NCI-H146 treated with DMSO at 0.1 percent for 48 hours (cell line): ENCODE measurements at regions not wholly inside any gene's neighbourhood (a gene's known extent, or its start where the extent isn't known, plus 50 kb on each side); places are given as distances from the start of the nearest gene placed in this dataset.
A peak's percentile ranks its signal among the peaks of the same experiment; 100 is the strongest.

Experiments
- DNase-seq: peaks from one replicate; lab custom pipeline; 2025; ENCODE audit not compliant: unreplicated experiment; lab: John Stamatoyannopoulos, UW

DNA sequence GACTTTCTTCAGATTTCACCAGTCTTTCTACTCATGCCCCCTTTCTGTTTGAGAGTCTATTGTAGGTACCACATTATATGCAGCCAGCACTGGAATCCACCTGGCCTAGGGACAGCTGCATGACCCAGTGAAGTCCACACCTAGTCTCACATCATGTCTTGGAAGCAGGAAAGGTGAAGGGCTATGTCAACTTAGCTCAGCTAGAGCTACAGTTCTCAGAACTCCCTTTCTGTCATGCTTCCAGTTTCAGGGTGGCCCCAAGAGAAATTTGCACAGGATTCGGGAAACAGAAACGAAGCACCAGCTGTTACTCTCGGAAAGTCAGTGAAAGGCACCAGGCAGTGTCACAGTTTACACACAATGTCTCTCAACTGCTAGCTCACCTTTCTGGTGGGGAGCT, 51.6 kb upstream of the NLRP1 start:
- no peak for DNase-seq

DNA sequence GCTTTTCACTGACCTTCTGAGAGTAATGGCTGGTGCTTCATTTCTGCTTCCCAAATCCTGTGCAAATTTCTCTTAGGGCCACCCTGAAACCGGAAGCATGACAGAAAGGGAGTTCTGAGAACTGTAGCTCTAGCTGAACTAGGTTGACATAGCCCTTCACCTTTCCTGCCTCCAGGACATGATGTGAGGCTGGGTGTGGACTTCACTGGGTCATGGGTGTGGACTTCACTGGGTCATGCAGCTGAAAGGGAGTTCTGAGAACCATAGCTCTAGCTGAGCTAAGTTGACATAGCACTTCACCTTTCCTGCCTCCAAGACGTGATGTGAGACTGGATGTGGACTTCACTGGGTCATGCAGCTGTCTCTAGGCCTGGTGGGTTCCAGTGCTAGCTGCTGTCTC, 54.3 kb upstream of the NLRP1 start:
- DNase-seq: no peak

DNA sequence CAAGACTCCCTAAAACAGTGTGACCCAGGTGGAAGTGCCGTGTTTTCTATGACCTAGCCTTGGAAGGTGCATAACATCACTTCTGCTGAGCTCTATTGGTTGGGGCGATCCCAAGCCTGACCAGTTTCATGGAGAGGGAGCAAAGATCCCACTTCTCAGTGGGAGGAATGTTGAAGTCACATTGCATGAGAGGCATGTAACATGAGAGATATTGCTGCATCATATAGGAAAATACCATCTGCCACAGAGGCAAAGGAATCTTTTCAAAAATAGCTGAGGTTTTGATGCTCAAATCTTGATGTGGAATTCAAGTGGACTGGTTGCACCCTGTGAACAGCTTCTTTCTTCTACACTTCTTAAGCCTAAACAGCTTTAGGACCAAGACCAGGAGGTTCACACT, 56.4 kb upstream of the NLRP1 start:
- DNase-seq: no peak

DNA sequence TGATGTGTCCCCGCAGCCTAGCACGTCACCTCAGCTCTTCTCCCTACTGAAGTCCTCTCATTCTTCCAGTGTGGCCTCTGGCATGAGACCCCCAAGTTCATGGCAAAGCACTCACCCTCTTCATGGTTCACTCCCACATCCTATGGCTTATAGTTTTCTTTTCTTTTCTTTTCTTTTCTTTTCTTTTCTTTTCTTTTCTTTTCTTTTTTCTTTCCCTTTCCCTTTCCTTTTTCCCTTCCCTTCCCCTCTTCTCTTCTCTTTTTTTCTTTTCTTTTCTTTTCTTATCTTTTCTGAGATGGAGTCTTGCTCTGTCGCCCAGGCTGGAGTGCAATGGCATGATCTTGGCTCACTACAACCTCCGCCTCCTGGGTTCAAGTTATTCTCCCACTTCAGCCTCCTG, 58.4 kb upstream of the NLRP1 start:
- DNase-seq: no peak

DNA sequence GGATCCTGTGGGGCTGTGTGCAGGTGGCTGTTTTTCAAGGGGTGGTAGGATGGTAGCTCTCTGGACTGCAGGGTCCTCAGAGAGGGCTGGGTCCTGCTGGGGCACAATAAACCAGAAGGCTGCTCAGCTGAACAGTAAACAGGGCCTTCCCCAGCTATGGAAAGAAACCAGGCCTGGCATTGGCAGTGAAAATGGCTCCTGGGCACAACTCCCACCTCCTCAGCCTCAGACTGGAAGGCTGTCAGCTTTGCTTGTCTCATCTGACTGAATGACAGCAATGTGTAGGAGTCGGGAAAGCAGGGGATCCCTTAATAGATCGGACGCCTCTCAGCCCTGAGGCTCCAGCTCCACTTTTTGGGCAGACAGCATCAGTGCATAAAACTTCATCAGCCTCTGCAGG, 59.8 kb upstream of the NLRP1 start:
- DNase-seq: no peak

DNA sequence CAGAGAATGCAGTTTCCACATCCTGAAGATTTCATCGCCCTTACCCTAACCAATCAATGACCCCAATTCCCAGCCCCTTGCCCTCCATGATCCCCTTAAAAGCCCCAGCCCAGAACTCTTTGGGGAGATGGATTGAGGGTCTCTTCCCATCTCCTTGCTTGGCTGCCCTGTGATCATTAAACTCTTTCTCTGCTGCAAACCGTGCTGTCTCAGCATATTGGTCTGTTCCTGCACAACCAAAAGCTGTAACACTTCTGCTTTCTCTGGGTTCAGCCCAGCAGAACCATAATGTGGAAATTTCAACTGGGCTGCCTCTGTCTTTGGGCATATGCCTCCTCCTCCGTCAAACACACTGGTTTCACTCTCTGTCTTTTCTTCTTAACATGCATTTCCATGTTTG, 67.0 kb upstream of the NLRP1 start:
- no peak for DNase-seq

DNA sequence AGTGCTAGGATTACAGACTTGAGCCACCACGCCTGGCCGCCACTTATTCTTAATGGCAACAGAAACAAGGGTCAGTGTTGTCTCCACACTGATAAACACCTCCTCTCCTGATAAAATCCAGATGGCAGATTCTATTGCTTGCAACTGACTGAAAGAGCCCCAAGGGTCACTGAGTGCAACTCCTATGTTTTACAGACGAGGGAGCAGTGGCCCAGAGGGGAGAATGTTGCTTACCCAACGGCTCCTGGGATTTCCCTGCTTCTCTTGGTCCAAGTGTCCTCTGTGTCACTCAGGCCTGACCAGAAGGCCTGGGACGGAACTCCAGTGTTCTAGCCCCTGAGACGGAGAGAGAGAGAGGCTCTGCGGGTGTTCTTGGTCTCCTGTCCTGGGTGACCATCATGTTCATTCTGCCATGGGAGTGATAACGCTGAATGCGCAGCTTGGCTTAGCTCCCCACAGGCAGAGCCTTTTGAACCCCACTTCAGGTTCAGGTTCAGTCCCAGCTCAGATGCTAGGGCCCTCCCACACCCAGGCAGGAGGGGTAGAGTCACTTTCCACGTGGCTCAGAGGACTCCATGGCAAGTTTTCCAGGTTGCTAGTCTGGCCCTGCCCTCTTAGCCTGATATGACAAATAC, 77.3 kb upstream of the NLRP1 start:
- DNase-seq: no peak

DNA sequence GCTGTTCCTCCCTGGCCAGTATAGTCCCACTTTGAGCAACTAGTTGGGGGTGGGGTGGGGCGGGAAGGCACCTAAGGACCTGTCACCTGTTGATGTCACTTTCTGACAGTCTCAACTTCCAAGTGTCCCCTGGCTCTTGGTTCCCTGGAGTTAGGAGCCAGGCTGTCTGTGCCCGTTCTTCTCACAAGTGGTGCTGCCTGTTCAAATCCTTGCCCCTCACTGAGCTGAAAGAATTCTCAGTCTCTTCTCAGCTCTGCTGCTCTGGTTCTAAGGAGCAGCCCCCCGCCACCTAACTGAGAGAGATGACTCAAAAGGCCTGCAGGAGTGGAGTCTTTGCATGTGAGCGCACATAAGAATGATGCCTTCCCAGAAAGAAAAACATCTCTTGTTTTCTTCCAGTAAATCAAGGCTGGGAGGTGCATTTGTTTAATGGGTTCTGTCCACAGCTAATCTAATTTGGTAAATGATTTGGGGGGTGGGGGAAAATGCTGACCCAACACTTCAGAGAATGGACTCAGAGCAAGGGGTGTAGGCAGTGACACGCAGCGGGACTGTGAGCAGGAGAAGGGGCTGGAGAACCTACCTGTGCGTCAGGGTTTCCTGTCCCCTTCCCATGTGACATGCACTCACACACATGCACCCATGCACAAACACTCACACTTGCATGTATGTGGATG, 78.2 kb upstream of the NLRP1 start:
- no peak for DNase-seq

DNA sequence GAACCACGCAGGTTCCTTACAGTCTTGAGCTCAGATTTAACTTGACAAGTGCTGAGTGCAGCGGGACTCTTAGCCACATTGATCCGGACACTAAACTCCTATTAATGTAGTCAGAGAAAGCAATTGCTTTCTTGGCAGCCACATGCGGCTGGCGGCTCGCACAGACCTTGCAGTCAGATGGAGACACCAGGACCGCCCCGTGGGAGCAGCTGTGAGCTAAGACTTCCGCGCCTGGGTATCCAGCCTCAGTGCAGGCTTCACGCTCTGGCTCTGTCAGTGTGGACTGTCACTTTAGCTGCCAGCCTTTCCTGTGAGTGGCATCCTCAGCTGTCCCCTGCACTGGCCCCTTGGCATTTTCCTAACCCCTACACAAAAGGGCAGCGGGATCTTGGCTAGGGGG, 80.9 kb upstream of the NLRP1 start:
- DNase-seq: no peak

DNA sequence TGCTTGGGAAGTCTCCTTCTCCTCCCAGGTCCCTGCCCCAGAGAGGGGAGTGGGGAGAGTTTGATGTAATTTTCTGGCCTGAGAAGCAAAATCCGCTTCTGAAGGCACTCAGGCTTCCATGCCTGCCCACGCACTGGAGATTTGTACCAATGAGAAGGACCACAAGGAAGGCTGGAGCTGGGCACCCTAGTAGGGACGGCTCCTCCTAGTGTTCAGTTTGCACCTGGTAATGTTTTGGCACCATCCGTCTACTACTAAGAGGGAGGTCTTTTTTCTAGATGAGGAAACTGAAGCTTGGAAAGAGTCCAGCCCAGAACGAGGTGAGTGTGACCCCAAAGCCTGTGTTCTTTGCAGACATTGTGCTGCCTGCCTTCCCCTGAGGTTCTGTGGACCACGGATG, 83.6 kb upstream of the NLRP1 start:
- DNase-seq: peak; percentile 35

DNA sequence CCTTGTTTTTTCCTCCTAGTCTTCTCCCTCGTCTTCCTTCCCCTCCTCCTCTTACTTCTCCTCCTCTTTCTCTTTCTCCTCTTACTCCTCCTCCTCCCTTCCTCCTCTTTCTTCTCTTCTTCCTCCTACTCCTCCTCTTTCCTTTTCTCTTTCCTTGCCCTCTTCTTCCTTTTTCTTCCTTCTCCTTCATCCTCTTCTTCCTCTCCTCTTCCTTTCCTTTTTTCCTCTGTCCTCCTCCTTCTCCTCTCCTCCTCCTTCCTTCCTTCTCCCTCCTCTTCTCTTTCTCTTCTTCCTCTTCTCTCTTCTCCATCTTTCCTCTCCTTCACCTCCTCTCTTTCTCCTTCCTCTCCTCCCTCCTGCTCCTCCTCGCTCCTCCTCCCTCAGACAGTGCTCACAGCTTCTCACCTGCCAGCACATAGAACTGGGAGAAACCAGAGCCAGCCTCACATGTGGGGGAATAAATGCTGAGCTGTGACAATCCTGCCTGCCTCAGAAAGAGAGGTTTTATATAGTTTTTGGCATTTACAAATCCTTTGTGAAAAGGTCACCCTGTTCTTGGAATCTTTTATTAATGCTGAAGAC, 84.3 kb upstream of the NLRP1 start:
- DNase-seq: no peak

DNA sequence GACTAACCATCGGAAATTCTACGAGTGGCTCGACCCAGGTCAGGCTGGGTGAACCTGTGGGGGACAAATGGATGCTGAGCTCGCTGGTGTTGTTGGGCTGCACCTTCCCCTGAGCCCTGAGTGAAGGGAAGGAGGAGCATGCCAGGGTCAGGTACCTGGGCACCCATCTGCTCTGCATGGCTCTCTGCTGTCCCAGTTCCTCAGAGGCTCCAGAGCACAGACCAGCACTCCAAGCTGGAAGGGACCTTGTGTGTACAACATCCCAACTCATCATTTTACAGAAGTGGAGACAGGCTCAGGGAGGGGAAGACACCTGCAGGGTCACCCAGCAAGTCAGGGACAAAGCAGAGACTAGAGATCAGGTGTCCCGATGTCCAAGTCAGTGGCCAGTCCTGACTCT, 84.9 kb upstream of the NLRP1 start:
- DNase-seq: no peak

DNA sequence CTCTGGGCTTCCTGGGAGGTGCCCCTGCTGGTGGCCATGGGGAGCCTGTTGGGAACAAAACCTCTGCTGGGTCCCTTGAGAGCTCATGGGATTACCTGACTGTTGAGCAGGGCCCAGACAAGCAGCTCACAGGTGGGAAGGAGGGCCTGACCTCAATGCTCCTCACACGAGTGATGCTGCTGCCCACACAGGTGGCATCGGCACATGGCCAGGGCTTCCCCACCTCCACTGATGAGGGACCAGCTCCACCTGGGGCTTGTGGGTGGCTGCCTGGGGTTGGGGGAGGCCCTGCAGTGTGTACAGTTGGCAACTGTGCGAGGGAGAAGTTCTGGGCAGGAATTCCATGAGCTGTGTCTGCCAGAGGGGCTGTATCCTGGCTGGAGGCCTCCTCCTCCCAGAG, 87.8 kb upstream of the NLRP1 start:
- DNase-seq: no peak

DNA sequence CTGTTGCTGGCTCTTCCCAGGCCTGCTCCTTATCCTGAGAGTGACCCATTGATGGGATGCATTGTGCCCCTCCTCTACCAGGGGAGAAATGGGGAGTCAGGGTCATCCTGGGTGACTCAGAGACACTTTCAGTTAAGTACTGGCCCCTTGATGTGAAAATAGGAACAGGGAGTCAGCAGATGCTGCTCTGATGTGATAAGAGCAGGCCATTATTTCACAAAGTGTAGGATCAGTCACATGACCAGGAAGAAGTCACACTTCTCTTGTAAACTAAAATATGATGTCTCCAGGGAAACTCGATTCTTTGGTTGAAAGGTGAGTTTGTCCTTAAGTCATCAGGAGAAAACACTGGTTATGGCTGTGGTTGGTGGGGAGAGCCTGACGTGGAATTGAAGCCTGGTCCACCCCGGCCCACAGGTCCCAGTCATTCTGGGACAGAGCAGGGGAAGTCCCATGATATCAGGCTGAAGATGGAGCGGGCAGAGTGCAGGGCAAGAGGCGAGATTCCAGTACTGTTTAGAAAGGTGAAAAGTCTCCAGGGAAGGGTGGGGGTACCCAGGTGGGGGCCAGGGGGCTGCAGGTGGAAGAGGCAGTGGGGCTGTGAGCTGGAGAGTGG, 88.6 kb upstream of the NLRP1 start:
- no peak for DNase-seq

DNA sequence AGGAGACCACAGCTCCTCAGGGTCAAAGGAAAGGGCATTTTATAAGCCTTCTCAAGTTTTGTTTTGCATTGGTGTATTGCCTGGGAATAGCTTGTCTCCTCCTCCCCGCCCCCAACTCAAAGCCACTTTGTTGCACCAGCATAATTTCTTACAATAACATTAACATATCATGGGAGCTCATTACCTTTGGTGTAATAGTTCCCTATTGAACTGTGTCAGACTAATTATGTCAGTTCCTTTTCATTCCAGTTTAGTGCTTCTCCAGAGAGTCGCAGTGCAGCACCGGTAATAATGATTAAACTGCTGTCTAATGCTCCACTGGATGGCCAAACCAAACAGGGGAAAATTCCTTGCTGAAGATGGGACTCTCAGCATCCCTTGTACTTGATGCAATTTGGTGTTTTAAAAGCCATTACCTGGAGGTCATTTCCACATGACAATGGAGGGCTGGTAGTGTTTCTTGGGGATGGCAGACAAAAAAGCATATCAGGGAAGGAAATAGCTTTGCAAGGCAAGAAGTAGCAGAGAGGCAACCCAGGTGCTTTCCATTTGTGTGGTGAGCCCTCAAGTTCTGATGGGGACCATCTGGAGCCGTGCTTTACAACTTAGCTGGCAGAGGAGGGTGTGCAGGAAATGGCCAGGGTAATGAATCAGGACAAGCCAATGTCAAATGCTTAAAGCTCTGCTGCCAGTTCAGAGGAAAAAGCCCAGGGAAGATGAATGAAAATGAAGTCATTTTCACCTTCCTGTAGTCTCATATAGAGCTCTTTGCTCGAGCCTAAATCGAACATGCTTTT, 91.5 kb upstream of the NLRP1 start:
- no peak for DNase-seq

DNA sequence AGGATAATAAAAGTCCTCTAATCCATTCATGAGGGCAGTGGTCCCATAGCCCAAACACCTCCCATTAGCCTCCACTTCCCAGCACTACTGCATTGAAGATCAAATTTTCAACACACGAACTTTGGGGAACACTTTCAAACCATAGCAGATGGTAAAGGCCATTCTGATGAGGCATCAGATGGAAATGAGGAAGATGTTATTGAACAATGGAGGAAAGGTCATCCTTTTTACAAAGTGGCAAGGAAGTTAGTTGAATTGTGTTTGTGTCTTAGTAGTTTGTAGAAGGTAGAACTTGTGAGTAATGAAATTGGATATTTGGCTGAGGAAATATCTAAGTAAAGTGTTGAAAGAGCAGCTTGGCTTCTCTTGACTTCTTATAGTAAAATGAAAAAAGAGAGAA, 93.3 kb upstream of the NLRP1 start:
- DNase-seq: no peak

DNA sequence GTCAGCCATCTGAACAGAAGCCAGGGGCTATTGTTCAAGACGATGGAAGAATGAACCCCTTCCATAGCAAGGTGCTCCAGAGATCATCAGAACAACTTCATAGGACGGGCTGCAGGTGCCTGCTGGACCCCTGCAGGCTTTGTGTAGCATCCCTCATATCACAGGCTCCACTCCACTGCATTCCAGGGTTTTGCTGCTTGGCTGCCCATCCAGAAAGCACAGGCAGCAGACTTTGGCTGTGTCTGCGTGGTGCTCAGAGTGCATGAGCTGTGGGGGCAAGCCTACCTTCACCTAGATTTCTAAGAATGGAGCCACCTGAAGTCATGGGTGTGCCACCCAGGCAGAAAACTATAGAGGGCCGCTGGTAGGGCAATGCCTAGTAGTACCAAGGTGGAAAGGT, 93.9 kb upstream of the NLRP1 start:
- DNase-seq: no peak

DNA sequence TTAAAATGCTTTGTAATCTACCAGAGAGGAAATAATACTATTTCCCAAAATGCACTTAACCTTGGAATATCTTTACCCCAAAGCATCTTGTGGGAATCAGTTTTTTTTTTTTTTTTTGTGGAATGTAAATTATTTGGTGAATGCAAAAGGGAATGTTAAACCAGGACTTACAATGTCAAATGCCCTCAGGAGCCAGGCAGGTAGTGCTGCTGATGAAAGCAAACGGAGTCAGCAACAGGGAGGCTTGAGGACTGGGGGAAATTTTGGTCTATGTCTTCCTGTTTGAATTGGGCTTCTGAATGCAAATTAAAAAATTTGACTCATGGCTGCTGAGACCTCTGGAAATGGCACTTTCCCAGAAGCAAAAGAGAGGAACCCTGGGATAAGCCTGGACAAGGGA, 96.5 kb upstream of the NLRP1 start:
- no peak for DNase-seq

DNA sequence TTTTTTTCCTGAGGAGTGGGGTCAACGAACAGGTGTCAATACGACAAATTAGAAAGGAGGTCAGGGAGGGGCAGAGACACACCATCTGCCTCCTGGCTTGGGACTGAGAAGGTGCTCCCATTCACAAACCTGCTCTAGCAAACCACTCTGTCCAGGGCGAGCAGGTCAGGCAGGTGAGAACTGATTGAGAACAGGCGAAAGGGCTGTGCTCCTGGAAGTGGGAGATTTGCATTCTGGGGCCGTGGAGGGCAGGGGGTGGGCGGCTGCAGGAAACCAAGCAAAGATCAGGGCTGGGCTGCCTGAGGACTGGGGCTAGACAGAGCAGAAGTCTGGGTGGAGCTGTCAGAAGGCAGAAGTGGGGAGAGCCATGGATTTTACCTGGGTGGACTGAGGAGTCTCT, 98.9 kb upstream of the NLRP1 start:
- no peak for DNase-seq

DNA sequence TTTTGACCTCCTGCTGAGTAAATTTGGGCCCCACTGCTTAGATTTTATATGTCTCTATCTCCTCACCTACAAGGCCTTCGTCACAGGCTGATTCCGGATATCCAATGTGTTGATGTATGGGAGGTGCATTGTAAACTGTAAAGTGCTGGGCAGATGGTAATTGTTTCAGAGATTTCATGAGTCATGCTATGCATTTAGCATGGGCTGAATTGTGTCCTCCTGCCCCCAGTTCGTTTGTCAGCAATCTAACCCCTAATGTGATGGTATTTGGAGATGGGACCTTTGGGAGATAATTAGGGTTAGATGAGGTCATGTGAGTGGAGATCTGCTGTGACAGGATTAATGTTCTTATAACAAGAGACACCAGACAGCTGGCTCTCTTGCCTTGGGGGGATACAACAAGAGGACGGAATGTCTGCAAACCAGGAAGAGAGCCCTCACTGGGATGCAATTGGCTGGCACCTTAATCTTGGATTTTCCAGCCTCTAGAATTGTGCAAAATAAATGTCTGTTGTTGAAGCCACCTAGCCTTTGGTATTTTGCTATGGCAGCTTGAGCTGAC, 101.8 kb upstream of the NLRP1 start:
- no peak for DNase-seq

DNA sequence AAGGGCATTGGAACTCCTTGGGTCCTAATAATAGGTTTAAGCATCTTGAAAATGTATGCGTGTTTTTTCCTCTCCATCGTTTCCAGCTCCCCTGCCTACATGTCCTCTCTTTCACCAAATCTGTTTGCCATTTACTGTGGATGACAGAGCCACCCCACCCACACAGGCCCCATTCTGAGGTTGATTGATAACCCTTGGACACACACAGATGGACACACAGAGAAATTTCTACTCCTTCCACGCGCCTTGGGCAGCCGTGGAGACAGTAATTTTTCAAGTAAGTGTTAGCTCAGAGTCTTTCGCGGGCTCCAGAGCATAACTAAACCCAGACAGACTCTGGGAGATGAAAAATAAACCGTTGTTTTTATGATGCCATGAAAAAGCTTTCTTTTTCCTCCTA, 103.3 kb upstream of the NLRP1 start:
- DNase-seq: no peak
